ENCODE measurements at regions not wholly inside any gene's neighbourhood (a gene's known extent, or its start where the extent isn't known, plus 50 kb on each side); places are given as distances from the start of the nearest gene placed in this dataset.

- Histone ChIP-seq H3K36me3 (ENCODE audit: insufficient read depth, low read depth, low read length) (no peaks in the 10 kb centered on the region), H3K27ac (ENCODE audit: low read length) (no peak overlapping the region), H3K27me3 (ENCODE audit: insufficient read depth, low read length) (no peaks in the 10 kb centered on the region), H3K4me3 (ENCODE audit: low read length) (no peak overlapping the region), H3K9me3 (ENCODE audit: insufficient read depth, low read depth, low read length) (no peaks in the 10 kb centered on the region), H3K4me1 (ENCODE audit: insufficient read depth, low read length) (no peaks in the 10 kb centered on the region), H3K9ac (ENCODE audit: low read depth, low read length) (no peak overlapping the region)
Observed at GRCh38 chr11:27848423-27848822, 148.2 kb upstream of the BDNF start.

- no peaks in the 10 kb centered on the region for H3K36me3 ChIP-seq (ENCODE audit: insufficient read depth, low read depth, low read length)
- H3K9ac ChIP-seq (ENCODE audit: low read depth, low read length): no peak overlapping the region
- H3K9me3 ChIP-seq (ENCODE audit: insufficient read depth, low read depth, low read length): no peaks in the 10 kb centered on the region
- H3K4me1 ChIP-seq (ENCODE audit: insufficient read depth, low read length): no peaks in the 10 kb centered on the region
- H3K27ac ChIP-seq (ENCODE audit: low read length): no peak overlapping the region
- H3K4me3 ChIP-seq (ENCODE audit: low read length): no peak overlapping the region
- H3K27me3 ChIP-seq (ENCODE audit: insufficient read depth, low read length): no peaks in the 10 kb centered on the region
Observed at GRCh38 chr11:27847496-27847895, 147.2 kb upstream of the BDNF start.

- no peaks in the 10 kb centered on the region for H3K36me3 ChIP-seq (ENCODE audit: insufficient read depth, low read depth, low read length)
- H3K9me3 ChIP-seq (ENCODE audit: insufficient read depth, low read depth, low read length): no peaks in the 10 kb centered on the region
- no peak overlapping the region for H3K27ac ChIP-seq (ENCODE audit: low read length)
- H3K4me1 ChIP-seq (ENCODE audit: insufficient read depth, low read length): no peaks in the 10 kb centered on the region
- H3K27me3 ChIP-seq (ENCODE audit: insufficient read depth, low read length): no peaks in the 10 kb centered on the region
- no peak overlapping the region for H3K9ac ChIP-seq (ENCODE audit: low read depth, low read length)
- H3K4me3 ChIP-seq (ENCODE audit: low read length): no peak overlapping the region
Observed at GRCh38 chr11:27842290-27842689, 142.0 kb upstream of the BDNF start.

GRCh38 chr11:27841023-27841422 is 140.8 kb upstream of the BDNF start:
- Histone ChIP-seq H3K4me3 (ENCODE audit: low read length) (no peak overlapping the region), H3K4me1 (ENCODE audit: insufficient read depth, low read length) (no peaks in the 10 kb centered on the region), H3K27ac (ENCODE audit: low read length) (no peak overlapping the region), H3K27me3 (ENCODE audit: insufficient read depth, low read length) (no peaks in the 10 kb centered on the region), H3K9ac (ENCODE audit: low read depth, low read length) (no peak overlapping the region), H3K36me3 (ENCODE audit: insufficient read depth, low read depth, low read length) (no peaks in the 10 kb centered on the region), H3K9me3 (ENCODE audit: insufficient read depth, low read depth, low read length) (no peaks in the 10 kb centered on the region)

GRCh38 chr11:27839226-27839913 is 139.1 kb upstream of the BDNF start:
- H3K36me3 ChIP-seq (ENCODE audit: insufficient read depth, low read depth, low read length): no peaks in the 10 kb centered on the region
- H3K9ac ChIP-seq (ENCODE audit: low read depth, low read length): no peak overlapping the region

GRCh38 chr11:27838674-27839073 is 138.4 kb upstream of the BDNF start:
- H3K27me3 ChIP-seq (ENCODE audit: insufficient read depth, low read length): no peaks in the 10 kb centered on the region
- no peaks in the 10 kb centered on the region for H3K9me3 ChIP-seq (ENCODE audit: insufficient read depth, low read depth, low read length)
- no peak overlapping the region for H3K9ac ChIP-seq (ENCODE audit: low read depth, low read length)
- no peak overlapping the region for H3K27ac ChIP-seq (ENCODE audit: low read length)
- H3K4me3 ChIP-seq (ENCODE audit: low read length): no peak overlapping the region
- no peaks in the 10 kb centered on the region for H3K36me3 ChIP-seq (ENCODE audit: insufficient read depth, low read depth, low read length)
- no peaks in the 10 kb centered on the region for H3K4me1 ChIP-seq (ENCODE audit: insufficient read depth, low read length)

More at GRCh38 chr11:27839226-27839913, 139.1 kb upstream of the BDNF start:
- no peaks in the 10 kb centered on the region for H3K4me1 ChIP-seq (ENCODE audit: insufficient read depth, low read length)
- H3K9me3 ChIP-seq (ENCODE audit: insufficient read depth, low read depth, low read length): no peaks in the 10 kb centered on the region
- no peaks in the 10 kb centered on the region for H3K27me3 ChIP-seq (ENCODE audit: insufficient read depth, low read length)
- no peak overlapping the region for H3K27ac ChIP-seq (ENCODE audit: low read length)
- H3K4me3 ChIP-seq (ENCODE audit: low read length): no peak overlapping the region

GRCh38 chr11:27837895-27838563 is 137.8 kb upstream of the BDNF start:
- no peak overlapping the region for H3K9ac ChIP-seq (ENCODE audit: low read depth, low read length)
- H3K4me1 ChIP-seq (ENCODE audit: insufficient read depth, low read length): no peaks in the 10 kb centered on the region
- no peaks in the 10 kb centered on the region for H3K9me3 ChIP-seq (ENCODE audit: insufficient read depth, low read depth, low read length)
- no peaks in the 10 kb centered on the region for H3K36me3 ChIP-seq (ENCODE audit: insufficient read depth, low read depth, low read length)
- H3K27ac ChIP-seq (ENCODE audit: low read length): no peak overlapping the region
- H3K27me3 ChIP-seq (ENCODE audit: insufficient read depth, low read length): no peaks in the 10 kb centered on the region
- no peak overlapping the region for H3K4me3 ChIP-seq (ENCODE audit: low read length)

- Histone ChIP-seq H3K27me3 (ENCODE audit: insufficient read depth, low read length) (no peaks in the 10 kb centered on the region), H3K4me1 (ENCODE audit: insufficient read depth, low read length) (no peaks in the 10 kb centered on the region), H3K27ac (ENCODE audit: low read length) (no peak overlapping the region), H3K9ac (ENCODE audit: low read depth, low read length) (no peak overlapping the region), H3K4me3 (ENCODE audit: low read length) (no peak overlapping the region), H3K9me3 (ENCODE audit: insufficient read depth, low read depth, low read length) (no peaks in the 10 kb centered on the region; the same call in 1 of the 2 replicates), H3K36me3 (ENCODE audit: insufficient read depth, low read depth, low read length) (no peaks in the 10 kb centered on the region)
Observed at GRCh38 chr11:27830206-27830605, 130.0 kb upstream of the BDNF start.

GRCh38 chr11:27820249-27820648 is 120.0 kb upstream of the BDNF start:
- no peak overlapping the region for H3K9ac ChIP-seq (ENCODE audit: low read depth, low read length)
- H3K27me3 ChIP-seq (ENCODE audit: insufficient read depth, low read length): no peaks in the 10 kb centered on the region
- no peaks in the 10 kb centered on the region for H3K9me3 ChIP-seq (ENCODE audit: insufficient read depth, low read depth, low read length)
- H3K27ac ChIP-seq (ENCODE audit: low read length): no peak overlapping the region
- no peaks in the 10 kb centered on the region for H3K36me3 ChIP-seq (ENCODE audit: insufficient read depth, low read depth, low read length)
- no peaks in the 10 kb centered on the region for H3K4me1 ChIP-seq (ENCODE audit: insufficient read depth, low read length)
- no peak overlapping the region for H3K4me3 ChIP-seq (ENCODE audit: low read length)

- Histone ChIP-seq H3K4me1 (ENCODE audit: insufficient read depth, low read length) (no peaks in the 10 kb centered on the region), H3K27ac (ENCODE audit: low read length) (no peak overlapping the region), H3K9me3 (ENCODE audit: insufficient read depth, low read depth, low read length) (no peaks in the 10 kb centered on the region), H3K9ac (ENCODE audit: low read depth, low read length) (no peak overlapping the region), H3K27me3 (ENCODE audit: insufficient read depth, low read length) (no peaks in the 10 kb centered on the region; the same call in 1 of the 2 replicates), H3K36me3 (ENCODE audit: insufficient read depth, low read depth, low read length) (no peaks in the 10 kb centered on the region), H3K4me3 (ENCODE audit: low read length) (no peak overlapping the region)
Observed at GRCh38 chr11:27816197-27816596, 115.9 kb upstream of the BDNF start.

- Histone ChIP-seq H3K27me3 (ENCODE audit: insufficient read depth, low read length) (no peaks in the 10 kb centered on the region; the same call in 1 of the 2 replicates), H3K9me3 (ENCODE audit: insufficient read depth, low read depth, low read length) (no peaks in the 10 kb centered on the region), H3K4me3 (ENCODE audit: low read length) (no peak overlapping the region), H3K9ac (ENCODE audit: low read depth, low read length) (no peak overlapping the region), H3K4me1 (ENCODE audit: insufficient read depth, low read length) (no peaks in the 10 kb centered on the region), H3K27ac (ENCODE audit: low read length) (no peak overlapping the region), H3K36me3 (ENCODE audit: insufficient read depth, low read depth, low read length) (no peaks in the 10 kb centered on the region)
Observed at GRCh38 chr11:27812341-27812740, 112.1 kb upstream of the BDNF start.

- no peaks in the 10 kb centered on the region for H3K9me3 ChIP-seq (ENCODE audit: insufficient read depth, low read depth, low read length)
- no peak overlapping the region for H3K4me3 ChIP-seq (ENCODE audit: low read length)
- no peak overlapping the region for H3K9ac ChIP-seq (ENCODE audit: low read depth, low read length)
- H3K27me3 ChIP-seq (ENCODE audit: insufficient read depth, low read length): peaks cover 15% of the 10 kb centered on the region; the same call in 1 of the 2 replicates
- H3K4me1 ChIP-seq (ENCODE audit: insufficient read depth, low read length): no peaks in the 10 kb centered on the region
- no peaks in the 10 kb centered on the region for H3K36me3 ChIP-seq (ENCODE audit: insufficient read depth, low read depth, low read length)
- no peak overlapping the region for H3K27ac ChIP-seq (ENCODE audit: low read length)
Observed at GRCh38 chr11:27807596-27807995, 107.3 kb upstream of the BDNF start.
